NT2/D1 (cell line): ENCODE measurements at regions not wholly inside any gene's neighbourhood (a gene's known extent, or its start where the extent isn't known, plus 50 kb on each side); places are given as distances from the start of the nearest gene placed in this dataset.

Experiments used
- SUZ12 ChIP-seq: IDR thresholded peaks from 2 replicates; pipeline ENCODE4 v1.6.1; 2011; ENCODE audit not compliant: insufficient read length, insufficient read depth; ENCODE audit errors: extremely low read depth
- YY1 ChIP-seq: IDR thresholded peaks from 2 replicates; pipeline ENCODE4 v1.6.1; 2011; ENCODE audit not compliant: insufficient read length, insufficient read depth
- ZNF274 ChIP-seq: IDR thresholded peaks from 2 replicates; pipeline ENCODE4 v1.6.1; 2011; ENCODE audit warnings: mild to moderate bottlenecking, low read depth, low read length

DNA sequence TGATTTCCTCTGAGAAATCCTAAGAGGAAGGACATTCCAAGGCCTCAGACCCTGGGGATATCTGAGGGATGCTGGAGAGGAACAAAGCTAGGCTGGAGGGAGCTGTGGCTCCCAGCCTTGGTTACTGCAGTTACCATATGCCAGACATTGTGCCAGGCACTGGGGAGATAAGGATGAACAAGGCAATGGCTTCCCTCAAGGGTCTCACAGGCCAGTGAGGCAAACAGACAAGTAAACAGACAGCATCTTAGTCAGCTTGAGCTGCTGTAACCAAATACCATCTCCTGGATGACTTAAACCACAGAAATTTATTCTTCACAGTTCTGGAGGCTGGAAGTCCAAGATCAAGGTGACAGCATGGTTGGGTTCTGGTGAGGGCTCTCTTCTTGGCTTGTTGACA is 91.8 kb downstream of the SKA1 start:
- TF ChIP-seq YY1 (no peak), ZNF274 (no peak), SUZ12 (no peak)
